Upper lobe of left lung (tissue), 6 donors: ENCODE measurements at regions not wholly inside any gene's neighbourhood (a gene's known extent, or its start where the extent isn't known, plus 50 kb on each side); places are given as distances from the start of the nearest gene placed in this dataset.
"Not testable (repeated sequence)": the region's sequence is repeated elsewhere in the genome, so short reads cannot be mapped to it uniquely, and the experiment has no call there.

Experiments
- ATAC-seq, 2 donors: fragments of 200-7000 bp; cut with Tn5 transposase; one replicate each; pipeline ENCODE4 v1.9.1; 2022; ENCODE audit warnings: mild to moderate bottlenecking in 2 of 2, moderate library complexity in 2 of 2; ENCODE audit not compliant: low FRiP score in 2 of 2
- DNase-seq, 2 donors: peaks; one replicate each; pipeline ENCODE4 v3.0.0-alpha.2; 2019 to 2020
- H3K27ac ChIP-seq, 4 donors: fragments of 200-600 bp; sonication (generic); one replicate each; pipeline ENCODE4 v1.5.1; 2016 to 2019
- H3K27me3 ChIP-seq, 4 donors: fragments of 200-600 bp; sonication (generic); one replicate each; pipeline ENCODE4 v1.5.1; 2017 to 2019
- H3K36me3 ChIP-seq, 4 donors: fragments of 200-600 bp; sonication (generic); one replicate each; pipeline ENCODE4 v1.5.1; 2016 to 2019
- H3K4me1 ChIP-seq, 4 donors: fragments of 200-600 bp; sonication (generic); one replicate each; pipeline ENCODE4 v1.5.1; 2018 to 2019
- H3K4me3 ChIP-seq, 4 donors: fragments of 200-600 bp; sonication (generic); one replicate each; pipeline ENCODE4 v1.5.1; 2017 to 2019; ENCODE audit warnings: mild to moderate bottlenecking in 2 of 4, moderate library complexity in 1 of 4
- H3K9me3 ChIP-seq, 4 donors: fragments of 200-600 bp; sonication (generic); one replicate each; pipeline ENCODE4 v1.5.1; 2018 to 2019
- EP300 ChIP-seq, 4 donors: sonication (generic); formaldehyde crosslinking; IDR thresholded peaks; one replicate each; pipeline ENCODE4 v1.5.1; 2017; ENCODE audit warnings: antibody characterized with exemption in 4 of 4, control low read depth in 2 of 4
- POLR2A ChIP-seq, 4 donors: fragments of 450-650 bp; IDR thresholded peaks; one replicate each; pipeline ENCODE4 v1.5.1; 2016 to 2017; ENCODE audit warnings: antibody characterized with exemption in 4 of 4, mild to moderate bottlenecking in 2 of 4
- POLR2AphosphoS5 ChIP-seq, 2 donors: sonication (generic); formaldehyde crosslinking; IDR thresholded peaks; one replicate each; pipeline ENCODE4 v1.5.1; 2017; ENCODE audit warnings: antibody characterized with exemption in 2 of 2
- WGBS, 2 donors: methylation state at CpG; one replicate each; pipeline ENCODE4 v1.1.5; 2017 to 2018; 5-methylcytosine and 5-hydroxymethylcytosine counted together
- TF ChIP-seq, protein P1 (sequence below), 6 experiments: fragments of 450-650 bp in 4 of 6; fragments of 200-600 bp in 2 of 6; sonication (generic) in 2 of 6; IDR thresholded peaks; one replicate each; pipeline ENCODE4 v1.5.1; 2016 to 2019; ENCODE audit warnings: antibody characterized with exemption in 6 of 6
- donor health status: DM: no; HTN: no; CAD: no; lungs with moderate emphysema.
- donor health status: DM: no; HTN: yes; CAD: no; lungs with severe emphysema.

DNA sequence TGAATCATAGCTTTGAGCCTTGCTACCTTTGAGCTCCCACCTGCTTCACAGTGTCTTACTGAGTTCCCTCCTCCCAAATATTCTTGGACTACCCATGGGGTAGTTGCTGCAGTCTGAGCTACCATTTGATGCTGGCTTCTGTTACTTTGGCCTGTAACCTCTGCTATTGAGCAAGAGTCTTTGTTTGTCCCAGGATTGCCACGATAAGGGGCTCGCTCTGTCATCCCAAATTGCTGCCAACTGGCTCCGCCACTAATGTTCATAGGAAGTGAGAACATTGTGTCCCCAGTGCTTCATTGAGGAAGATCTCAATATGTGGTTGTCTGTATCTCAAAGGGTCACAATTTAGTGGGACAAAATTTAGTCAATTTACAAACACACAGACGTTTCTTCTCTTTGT, 103.8 kb downstream of the TRIM43 start:
- Histone ChIP-seq H3K4me1 (peaks cover 0 to 6% (median 0%) of the 10 kb centered on the region in 4 donors), H3K27me3 (no peaks in the 10 kb centered on the region), H3K36me3 (no peaks in the 10 kb centered on the region), H3K4me3 (no peak overlapping the region), H3K9me3 (no peaks in the 10 kb centered on the region), H3K27ac (no peak overlapping the region)
- 68 to 83% methylated on average over 4 of the region's 4 CpGs for WGBS, 2 donors
- no peak for DNase-seq
- peak in 1 of 2 donors; percentile 75 for ATAC-seq
- TF ChIP-seq POLR2AphosphoS5 (IDR thresholded peaks at IDR 0.05) (peak; percentile 15 to 22), POLR2A (IDR thresholded peaks at IDR 0.05) (no peak)

DNA sequence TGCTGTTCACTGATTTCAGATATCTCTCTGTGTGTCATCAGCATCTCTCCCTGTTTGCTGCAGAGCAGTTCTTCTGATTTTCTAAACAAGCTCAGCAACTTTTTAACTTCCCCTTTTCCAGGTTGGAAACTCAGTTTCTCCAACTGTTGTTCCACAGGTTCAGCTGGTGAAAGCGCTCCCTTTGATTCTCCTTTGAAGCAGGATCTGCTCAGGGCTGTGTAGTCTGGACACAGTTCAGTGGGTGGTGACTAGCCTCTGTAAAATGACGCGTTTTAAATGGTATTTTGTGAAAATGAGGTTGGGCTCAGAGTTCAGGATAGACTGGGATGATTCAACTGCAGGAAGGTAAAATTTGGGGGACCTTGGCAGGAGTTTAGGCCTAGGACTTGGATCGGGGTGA, 106.3 kb downstream of the TRIM43 start:
- no peaks in the 10 kb centered on the region for H3K9me3 ChIP-seq
- H3K27me3 ChIP-seq: no peaks in the 10 kb centered on the region
- H3K36me3 ChIP-seq: no peaks in the 10 kb centered on the region
- no peak for DNase-seq
- no peak for ATAC-seq
- no peak overlapping the region for H3K27ac ChIP-seq
- TF ChIP-seq, protein P1, sequence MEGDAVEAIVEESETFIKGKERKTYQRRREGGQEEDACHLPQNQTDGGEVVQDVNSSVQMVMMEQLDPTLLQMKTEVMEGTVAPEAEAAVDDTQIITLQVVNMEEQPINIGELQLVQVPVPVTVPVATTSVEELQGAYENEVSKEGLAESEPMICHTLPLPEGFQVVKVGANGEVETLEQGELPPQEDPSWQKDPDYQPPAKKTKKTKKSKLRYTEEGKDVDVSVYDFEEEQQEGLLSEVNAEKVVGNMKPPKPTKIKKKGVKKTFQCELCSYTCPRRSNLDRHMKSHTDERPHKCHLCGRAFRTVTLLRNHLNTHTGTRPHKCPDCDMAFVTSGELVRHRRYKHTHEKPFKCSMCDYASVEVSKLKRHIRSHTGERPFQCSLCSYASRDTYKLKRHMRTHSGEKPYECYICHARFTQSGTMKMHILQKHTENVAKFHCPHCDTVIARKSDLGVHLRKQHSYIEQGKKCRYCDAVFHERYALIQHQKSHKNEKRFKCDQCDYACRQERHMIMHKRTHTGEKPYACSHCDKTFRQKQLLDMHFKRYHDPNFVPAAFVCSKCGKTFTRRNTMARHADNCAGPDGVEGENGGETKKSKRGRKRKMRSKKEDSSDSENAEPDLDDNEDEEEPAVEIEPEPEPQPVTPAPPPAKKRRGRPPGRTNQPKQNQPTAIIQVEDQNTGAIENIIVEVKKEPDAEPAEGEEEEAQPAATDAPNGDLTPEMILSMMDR (IDR thresholded peaks at IDR 0.05): no peak
- TF ChIP-seq POLR2AphosphoS5 (IDR thresholded peaks at IDR 0.05) (no peak), EP300 (IDR thresholded peaks at IDR 0.05) (no peak), POLR2A (IDR thresholded peaks at IDR 0.05) (no peak)
- WGBS, 2 donors: 88 to 91% methylated on average over 4 of the region's 4 CpGs
- peaks cover 0 to 6% (median 0%) of the 10 kb centered on the region in 4 donors for H3K4me1 ChIP-seq
- H3K4me3 ChIP-seq: no peak overlapping the region

DNA sequence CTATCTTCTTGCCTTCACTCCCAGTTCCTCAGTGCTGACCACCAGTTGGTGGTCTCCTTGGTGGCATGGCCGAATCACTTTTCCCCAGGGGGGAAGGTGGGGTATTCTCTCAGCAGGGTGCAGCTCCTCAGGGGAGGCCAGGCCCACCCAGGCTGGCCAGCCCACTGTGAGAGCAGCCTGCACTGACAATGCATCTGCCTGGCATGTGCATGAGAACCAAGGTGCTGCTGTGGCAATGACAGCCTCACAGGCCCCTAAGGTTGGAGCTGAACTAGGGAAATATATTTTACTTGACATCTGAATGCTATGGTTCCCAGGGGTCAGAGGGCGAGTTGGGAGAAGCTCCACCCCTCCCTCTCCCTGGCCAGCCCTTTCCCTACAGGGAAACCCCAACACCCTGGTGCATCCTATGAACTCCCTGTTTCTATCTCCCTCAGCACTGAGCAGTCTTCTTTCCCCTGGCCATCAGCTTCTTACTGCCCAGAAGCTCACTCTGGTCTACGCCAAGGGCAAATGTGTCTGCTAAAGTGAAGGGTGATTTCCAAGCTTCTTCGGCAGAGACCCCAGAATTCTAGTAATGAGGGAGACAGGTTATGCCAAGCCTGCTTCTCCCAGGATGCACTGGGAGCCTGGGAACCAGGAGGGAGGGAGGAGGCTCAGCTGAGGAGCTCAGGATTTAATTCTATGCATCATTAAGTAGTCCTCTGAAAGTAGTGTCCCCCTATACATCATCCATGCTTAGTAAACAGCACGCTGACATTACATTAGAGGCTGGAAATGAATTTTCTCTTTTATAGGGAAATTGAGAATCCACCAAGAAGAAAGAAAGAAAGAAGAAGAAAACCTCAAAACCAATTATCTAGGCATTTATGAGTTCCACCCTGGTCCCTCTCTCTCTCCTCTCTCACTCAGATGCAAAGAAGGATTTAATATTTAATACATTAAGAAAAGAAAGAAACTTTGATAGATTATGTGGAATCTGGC, 107.7 kb downstream of the TRIM43 start:
- not testable (repeated sequence) for H3K4me3 ChIP-seq, ATAC-seq, H3K4me1 ChIP-seq, H3K9me3 ChIP-seq, H3K27me3 ChIP-seq, H3K27ac ChIP-seq, H3K36me3 ChIP-seq
- DNase-seq: peak in 1 of 2 donors; percentile 30
- 79 to 80% methylated on average over 2 to 5 of the region's 5 CpGs for WGBS, 2 donors

DNA sequence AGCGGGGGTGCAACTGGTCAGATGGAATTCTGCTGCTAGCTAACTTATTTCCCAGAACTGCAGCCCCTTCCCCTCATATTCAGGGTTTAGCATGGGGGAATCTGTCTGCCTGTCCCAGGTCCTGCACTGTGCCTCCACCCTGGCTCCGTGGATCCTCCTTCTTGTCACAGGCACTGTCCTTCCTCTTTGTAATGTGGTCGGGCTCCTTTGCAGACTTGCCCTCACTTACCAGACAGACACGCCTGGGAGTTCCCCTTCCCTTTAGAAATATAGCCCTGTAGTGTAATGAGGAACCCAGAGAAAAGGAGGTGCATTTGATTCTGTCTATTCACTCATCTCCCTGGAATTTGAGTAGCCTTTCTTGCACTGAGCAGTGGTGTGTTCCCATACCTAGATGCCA, 108.7 kb downstream of the TRIM43 start:
- Histone ChIP-seq H3K4me3 (no peak overlapping the region), H3K36me3 (no peaks in the 10 kb centered on the region), H3K4me1 (peaks cover 0 to 6% (median 0%) of the 10 kb centered on the region in 4 donors), H3K27me3 (no peaks in the 10 kb centered on the region), H3K9me3 (no peaks in the 10 kb centered on the region), H3K27ac (no peak overlapping the region)
- peak; percentile 42 to 61 for ATAC-seq
- DNase-seq: no peak
- 46 to 50% methylated on average over 4 of the region's 4 CpGs for WGBS, 2 donors
- TF ChIP-seq POLR2A (IDR thresholded peaks at IDR 0.05) (no peak), EP300 (IDR thresholded peaks at IDR 0.05) (no peak), POLR2AphosphoS5 (IDR thresholded peaks at IDR 0.05) (no peak)
- TF ChIP-seq, protein P1 (IDR thresholded peaks at IDR 0.05): no peak

DNA sequence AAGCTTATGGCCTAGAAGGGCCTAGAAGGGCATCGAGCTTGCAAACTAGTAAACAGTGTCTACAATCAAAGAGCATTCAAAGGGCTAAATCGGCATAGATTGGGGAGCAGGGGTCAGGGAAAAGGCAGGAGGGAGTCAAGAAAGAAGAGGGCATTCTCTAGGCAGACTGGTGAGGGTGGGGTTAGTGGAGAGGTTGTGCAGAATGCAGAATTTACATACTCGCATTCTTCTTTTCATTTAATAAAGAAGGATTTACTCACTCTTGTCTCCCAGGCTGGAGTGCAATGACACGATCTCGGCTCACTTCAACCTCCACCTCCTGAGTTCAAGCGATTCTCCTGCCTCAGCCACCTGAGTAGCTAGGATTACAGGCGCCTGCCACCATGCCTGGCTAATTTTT, 110.7 kb downstream of the TRIM43 start:
- 91 to 96% methylated on average over 7 of the region's 7 CpGs for WGBS, 2 donors
- DNase-seq: no peak
- Histone ChIP-seq H3K27me3 (no peaks in the 10 kb centered on the region), H3K9me3 (no peaks in the 10 kb centered on the region), H3K36me3 (no peaks in the 10 kb centered on the region), H3K4me1 (no peaks in the 10 kb centered on the region), H3K27ac (no peak overlapping the region), H3K4me3 (no peak overlapping the region)
- TF ChIP-seq, protein P1 (IDR thresholded peaks at IDR 0.05): no peak
- TF ChIP-seq EP300 (IDR thresholded peaks at IDR 0.05): no peak
- no peak for TF ChIP-seq POLR2A (IDR thresholded peaks at IDR 0.05)
- no peak for TF ChIP-seq POLR2AphosphoS5 (IDR thresholded peaks at IDR 0.05)
- no peak for ATAC-seq

DNA sequence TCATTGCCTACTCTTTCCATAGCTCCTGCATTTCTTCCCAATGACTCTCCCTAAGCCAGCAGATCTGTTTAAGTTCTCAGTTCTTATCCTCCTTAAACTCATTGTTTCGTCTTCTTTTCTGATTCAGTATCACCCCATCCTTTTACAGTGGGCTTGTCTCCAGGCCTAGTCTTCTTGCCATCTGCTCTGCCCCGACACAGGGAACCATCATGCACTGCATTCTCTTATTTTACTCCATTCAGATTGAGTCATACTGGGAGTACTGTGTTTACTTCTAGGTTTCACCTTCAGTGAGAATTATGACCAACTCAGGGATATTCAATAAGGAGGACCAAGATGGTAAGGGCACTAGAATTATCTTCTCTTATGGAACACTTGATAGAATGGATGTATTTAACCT, 115.4 kb downstream of the TRIM43 start:
- H3K9me3 ChIP-seq, H3K27me3 ChIP-seq, H3K36me3 ChIP-seq, H3K4me1 ChIP-seq, DNase-seq, H3K4me3 ChIP-seq, ATAC-seq, H3K27ac ChIP-seq: not testable (repeated sequence)
- 90 to 93% methylated on average over 2 of the region's 2 CpGs for WGBS, 2 donors
